ENCODE measurements at regions not wholly inside any gene's neighbourhood (a gene's known extent, or its start where the extent isn't known, plus 50 kb on each side); places are given as distances from the start of the nearest gene placed in this dataset.
"Not testable (repeated sequence)": the region's sequence is repeated elsewhere in the genome, so short reads cannot be mapped to it uniquely, and the experiment has no call there.

DNA sequence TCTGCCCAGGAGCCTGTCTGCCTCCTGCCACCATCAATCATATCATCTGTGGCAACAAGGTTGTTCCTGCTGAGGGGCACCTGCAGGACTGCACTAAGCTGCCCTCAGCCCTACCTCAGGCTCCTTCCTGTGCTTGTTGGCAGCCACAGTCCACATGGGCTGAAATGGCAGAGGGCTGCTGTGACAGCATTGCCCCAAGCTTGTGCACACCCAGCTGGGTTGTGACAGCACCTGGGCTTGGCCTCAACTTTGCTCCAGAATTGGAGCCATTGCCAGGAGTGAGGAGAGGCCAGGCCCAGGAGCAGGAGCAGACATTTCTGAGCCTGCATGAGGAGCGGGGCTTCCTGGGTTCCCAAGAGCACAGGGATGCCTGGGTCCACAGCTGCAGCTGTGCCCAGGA is 340.9 kb upstream of the CHRM2 start:
- DNase-seq: no peak

DNA sequence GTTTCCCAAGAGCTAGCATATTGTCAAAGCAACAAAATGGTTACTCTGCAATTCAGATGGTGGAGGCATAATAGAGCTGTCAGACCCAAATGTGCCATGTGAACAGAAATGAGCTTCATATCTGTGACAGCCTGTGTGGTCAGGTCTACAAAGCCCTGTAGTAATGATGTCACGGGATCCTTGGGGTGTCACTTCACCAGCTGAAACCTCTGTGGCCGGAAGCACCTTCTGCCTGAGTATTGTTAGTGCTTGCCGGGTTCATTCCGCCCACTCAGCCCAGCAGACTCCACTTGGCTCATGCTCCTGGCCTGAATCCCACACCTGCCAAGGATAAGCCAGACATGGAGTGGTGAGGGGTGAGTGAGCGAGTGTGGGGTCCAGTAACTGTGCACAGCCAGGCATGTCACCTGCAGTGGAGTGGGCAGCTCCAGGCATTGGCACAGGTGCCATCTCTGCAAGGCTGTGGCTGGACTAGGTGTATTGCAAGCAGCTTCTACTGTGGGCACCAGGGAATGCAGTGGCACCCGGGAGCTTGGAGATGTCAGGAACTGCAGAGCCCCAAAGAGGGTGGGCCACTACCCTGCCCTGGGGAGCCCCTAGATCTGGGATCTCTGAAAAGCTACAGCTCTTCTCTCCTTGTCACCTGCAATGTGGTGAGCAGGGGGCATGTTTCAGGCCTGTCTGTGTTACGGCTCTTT is 341.9 kb upstream of the CHRM2 start:
- DNase-seq: no peak

DNA sequence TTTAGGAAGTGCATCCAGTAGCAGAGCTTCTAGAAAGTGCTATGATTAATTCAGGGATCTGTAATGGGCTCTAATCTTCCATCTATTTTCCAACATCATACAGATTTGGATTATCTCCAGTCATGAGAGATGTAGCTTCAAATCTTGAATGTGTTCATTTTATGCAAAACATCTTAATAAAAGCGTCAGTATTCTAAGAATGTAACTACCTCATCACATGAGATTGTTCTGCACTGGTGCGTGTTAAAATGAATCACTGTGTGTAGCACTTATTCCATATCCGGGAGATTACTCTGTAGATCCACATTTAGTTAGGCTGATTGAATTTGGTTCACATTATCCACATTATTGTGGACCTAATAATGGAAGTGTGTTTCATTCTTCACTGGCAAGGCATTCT is 344.9 kb upstream of the CHRM2 start:
- no peak for DNase-seq

DNA sequence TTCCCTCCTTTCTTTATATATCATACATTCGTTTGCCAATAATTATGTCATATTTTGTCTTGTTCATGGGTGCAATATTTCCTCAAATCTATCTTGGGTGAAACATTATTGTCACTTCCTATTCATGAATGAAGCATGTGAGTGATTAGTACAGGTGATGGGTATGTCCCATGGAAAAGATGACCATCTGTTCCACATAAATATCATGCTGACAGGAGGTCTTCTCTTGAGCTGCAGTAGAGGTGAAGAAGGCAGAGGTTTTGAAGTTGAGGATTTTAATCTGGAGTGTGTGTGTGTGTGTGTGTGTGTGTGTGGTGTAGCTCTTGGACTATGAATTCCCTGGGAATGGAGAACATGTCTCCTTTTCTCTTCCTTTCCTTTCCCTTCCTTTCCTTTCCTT is 350.5 kb upstream of the CHRM2 start:
- no peak for DNase-seq

DNA sequence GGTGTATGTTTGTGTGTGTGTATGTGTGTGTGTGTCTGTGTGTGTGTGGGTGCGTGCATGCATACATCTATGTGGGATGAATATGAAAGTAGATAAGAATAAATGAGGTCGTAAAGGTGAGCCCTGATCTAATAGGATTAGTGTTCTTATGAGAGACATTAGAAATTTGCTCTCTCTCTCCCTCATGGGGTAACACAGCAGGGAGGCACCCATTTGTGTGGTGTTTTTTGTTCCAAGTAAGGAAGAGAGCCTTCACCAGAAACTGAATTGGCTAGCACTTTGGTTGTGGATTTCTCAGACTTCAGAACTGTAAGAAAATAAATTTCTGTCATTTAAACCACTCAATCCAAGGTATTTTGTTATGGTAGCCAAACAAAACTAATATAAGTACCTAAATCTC is 353.7 kb upstream of the CHRM2 start:
- no peak for DNase-seq

DNA sequence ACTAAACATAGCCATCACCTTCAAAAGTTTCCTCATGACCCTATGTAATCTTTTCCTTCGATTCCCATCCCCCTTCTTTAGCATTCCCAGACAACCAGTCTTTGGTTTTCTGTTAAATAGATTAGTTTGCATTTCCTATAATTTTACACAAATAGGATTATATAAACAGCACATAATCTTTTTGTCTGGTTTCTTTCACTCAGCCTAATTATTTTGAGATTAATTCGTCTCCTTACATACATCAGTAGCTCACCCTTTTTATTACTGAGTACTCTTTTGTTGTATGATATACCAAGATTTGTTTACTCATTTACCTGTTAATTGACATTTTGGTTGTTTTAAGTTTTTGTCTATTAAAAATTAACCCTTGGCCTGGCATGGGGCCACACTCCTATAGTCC is 354.7 kb upstream of the CHRM2 start:
- no peak for DNase-seq

DNA sequence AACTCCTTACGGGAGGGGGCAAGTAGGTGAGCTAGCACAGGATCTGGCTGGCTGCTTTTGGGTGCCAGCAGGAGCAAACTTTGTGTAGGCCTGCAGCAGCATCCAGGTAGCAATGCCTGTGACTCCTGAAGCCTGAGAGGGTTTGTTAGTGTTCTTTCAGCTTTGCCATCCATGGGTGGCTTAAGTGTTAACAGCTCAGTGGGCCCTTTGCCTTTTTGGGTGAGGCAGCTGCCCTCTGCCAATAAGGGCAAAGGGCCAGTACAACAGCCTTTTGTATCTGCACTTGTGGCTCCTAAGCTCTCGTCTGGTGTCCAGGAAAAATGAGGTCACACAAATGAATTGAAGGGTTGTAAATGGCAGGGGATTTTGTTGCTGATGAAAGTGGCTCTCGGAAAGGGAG is 359.0 kb upstream of the CHRM2 start:
- no peak for DNase-seq

DNA sequence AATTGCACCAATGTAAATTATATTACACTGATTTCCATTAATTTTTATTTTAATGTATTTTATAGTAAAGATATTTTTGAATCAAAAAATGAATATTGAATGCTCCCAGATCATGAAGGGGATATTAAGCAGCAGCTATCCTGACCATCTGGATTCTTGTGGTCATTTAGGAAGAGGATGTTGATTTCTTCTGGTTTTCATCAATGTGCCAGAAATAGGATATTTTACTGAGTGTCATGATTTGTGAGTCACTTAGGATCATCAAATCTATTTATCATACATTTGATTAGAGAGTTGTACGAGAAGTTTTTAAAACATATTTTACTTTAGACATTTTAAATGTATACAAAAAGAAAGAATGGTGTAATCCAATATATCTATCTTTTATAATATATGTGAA is 366.3 kb upstream of the CHRM2 start:
- DNase-seq: no peak

DNA sequence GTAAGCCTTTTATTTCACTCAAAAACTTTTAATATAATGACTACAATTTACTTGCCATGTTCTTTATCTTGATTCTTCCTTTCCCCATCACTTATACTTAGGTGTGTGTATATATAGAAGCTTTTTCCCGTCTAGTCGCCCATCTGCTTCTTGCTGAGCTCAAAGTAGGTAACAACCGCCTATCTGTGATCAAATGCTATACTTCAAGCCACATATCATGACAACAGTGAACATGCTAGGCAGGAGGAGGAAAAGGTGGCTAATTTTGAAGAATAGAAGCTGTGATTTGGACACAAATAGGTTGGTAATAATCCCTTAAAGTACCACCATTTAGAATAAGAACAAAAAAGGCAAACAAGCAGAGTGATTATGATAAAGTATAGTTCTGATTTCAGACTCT is 367.3 kb upstream of the CHRM2 start:
- DNase-seq: no peak

DNA sequence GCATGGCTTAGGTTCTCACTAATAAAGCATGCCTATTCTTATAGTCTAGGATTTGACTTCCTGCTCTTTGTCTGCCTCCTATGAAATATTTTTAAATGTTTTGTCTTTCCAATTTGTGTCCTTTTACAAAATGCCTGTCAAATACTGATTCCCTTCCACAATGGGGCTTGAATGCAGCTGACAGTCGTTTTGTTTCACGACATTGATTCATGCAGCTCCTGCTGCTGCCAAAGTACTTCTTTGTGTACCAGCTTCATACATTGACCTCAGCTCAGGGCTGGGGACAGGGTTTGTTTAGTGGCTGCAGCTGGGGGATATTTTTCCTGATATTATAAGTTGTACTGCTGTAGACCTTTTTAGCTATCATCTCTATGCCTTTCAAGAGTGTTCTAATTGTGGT is 371.9 kb upstream of the CHRM2 start:
- no peak for DNase-seq

DNA sequence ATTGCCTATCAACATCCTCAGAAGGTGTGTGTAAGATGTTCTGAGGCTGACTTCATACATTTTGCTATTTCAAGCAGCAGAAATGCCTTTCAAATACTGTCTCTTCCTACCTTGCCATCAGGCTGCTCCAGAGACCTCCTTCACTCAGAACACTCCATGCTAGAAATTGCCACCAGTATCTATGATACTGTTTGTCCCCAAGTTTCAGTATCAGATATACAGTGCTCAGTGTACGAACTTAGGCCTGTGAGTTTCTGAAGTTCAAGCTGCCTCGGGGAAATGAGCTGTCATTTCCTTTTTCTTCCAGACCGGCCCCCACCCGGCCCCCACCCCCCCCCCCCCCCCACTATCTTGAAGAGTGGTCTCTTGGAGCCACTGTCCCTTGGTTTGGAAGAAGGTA is 373.4 kb upstream of the CHRM2 start:
- no peak for DNase-seq

DNA sequence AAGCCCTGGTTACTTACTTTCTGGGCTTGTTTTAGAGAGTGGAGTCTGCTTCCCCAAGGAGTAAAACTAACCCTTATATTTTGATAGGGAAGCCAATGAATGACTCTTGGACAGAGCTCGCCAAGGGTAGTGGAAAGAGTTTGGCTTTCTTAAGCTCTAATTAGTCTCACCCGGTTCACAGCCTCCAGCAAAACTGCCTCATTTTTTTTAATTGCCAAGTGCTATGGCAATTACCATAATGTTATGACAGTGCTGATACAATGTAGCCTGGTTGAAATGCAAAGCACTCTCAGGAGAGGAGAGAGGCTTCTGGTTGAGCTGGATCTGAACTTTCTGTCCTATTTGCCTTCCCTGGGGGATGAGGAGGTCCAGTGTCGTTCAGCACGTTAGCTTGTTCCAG is 376.1 kb upstream of the CHRM2 start:
- no peak for DNase-seq

DNA sequence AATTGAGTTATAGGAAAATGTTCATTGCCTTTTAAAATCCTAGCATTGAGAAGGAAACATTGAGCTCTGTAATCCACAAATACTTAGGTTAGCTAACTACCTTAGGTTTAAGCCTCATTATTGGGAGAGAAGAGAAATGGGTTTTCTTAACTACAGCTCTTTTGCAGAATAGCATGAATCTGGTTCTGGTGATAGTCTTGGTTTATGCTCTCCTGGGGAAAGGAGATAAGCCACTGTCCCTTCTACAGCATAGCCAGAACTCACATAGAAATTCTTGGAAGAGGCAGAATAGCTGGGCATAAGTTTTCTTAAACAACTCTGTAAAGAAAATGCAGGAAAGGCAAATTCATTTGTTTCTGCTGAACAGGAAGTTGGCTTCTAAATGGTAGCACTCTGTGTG is 378.6 kb upstream of the CHRM2 start:
- DNase-seq: no peak

DNA sequence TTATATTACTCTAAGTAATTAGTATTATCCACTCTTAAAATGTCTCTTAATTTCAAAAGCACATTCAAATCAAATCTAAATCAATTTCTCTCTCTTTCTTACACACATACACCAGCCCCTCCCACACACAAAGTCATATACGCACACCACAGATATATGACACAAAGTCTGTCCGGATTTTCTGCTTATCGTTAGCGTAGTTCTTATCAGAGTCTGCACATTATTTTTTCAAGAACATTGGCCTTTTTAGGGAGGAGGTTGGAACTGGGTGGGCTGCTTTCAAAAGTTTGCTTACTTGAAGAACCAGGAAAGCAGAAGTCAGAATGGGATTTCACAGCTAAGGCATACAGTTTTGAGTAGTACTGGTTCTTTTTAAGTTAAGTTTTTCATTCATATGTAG is 387.6 kb upstream of the CHRM2 start:
- DNase-seq: no peak

DNA sequence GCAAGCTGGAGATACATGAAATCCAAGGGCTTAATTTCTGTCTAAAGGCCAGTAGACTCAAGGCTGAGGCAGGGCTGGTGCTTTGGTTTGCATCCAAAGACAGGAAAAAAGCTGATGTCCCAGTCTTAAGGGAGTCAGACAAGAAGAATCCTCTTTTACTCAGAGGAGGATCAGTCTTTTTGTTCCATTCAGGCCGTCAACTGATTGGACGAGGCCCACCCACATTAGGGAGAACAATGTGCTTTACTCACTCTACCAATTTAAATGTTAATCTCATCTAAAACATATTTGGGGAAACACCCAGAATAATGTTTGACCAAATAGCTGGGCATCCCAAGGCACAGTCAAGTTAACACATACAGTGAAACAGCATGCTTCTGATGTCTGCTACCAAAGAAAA is 388.5 kb upstream of the CHRM2 start:
- no peak for DNase-seq

DNA sequence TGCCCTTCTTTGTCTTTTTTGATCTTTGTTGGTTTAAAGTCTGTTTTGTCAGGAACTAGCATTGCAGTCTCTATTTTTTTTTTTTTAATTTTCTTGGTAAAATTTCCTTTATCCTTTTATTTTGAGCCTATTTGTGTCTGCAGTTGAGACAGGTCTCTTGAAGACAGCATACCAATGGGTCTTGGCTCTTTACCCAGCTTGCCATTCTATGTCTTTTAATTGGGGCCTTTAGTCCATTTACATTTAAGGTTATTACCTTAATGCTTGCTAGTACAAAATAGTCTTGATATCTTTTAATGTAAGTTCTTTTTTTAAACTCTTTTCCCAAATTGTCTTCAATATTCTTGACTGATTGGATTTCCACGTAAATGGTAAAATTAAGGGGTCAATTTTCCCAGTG is 398.3 kb upstream of the CHRM2 start:
- DNase-seq: no peak

DNA sequence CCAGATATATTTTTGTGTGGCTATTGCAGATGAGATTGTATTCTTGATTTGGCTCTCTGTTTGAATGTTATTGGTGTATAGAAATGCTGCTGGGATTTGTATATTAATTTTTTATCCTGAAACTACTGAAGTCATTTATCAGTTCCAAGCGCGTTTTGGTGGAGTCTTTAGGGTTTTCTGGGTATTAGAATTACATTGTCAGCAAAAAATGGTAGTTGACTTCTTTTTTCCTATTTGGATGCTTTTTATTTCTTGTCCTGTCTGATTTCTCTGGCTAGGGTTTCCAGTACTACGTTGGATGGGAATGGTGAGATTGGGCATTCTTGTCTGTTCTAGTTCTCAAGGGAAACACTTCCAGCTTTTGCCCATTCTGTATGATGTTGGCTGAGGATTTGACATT is 415.5 kb upstream of the CHRM2 start:
- no peak for DNase-seq

DNA sequence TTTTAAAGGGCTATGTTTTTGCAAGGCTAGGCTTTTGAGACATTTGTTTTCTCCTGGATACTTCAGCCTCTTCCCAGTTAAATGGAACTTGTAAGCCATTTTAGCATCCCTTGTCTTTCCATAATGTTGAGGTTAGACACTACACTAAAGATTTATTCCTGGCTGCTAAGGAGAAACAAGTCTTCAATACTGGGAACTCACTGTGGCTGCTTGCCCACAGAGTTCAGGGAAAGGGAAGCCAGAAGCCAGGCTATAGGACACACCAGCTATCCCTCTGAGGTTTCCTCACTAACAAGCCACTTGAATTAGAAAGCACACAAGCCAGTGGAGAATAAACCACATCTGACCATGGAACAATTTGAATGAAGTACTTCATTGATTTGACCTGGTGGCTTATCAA is 421.7 kb upstream of the CHRM2 start:
- no peak for DNase-seq

DNA sequence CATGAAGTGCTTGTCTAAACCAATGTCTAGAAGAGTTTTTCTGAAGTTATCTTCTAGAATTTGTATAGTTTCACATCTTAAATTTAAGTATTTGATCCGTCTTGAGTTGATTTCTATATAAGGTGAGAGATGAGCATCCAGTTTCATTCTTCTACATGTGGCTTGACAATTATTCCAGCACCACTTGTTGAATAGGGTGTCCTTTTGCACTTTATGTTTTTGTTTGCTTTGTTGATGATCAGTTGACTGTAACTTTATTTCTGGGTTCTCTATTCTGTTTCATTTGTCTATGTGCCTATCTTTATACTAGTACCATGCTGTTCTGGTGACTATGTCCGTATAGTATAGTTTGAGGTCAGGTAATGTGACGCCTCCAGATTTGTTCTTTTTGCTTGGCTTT is 426.6 kb upstream of the CHRM2 start:
- DNase-seq: no peak

DNA sequence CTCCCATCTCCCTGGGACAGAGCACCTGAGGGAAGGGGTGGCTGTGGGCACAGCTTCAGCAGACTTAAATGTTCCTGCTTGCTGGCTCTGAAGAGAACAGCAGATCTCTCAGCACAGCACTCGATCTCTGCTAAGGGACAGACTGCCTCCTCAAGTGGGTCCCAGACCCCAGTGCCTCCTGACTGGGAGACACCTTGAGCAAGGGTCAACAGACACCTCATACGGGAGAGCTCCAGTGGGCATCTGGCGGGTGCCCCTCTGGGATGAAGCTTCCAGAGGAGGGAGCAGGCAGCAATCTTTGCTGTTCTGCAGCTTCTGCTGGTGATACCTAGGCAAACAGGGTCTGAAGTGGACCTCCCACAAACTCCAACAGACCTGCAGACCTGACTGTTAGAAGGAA is 436.7 kb upstream of the CHRM2 start:
- not testable (repeated sequence) for DNase-seq

DNA sequence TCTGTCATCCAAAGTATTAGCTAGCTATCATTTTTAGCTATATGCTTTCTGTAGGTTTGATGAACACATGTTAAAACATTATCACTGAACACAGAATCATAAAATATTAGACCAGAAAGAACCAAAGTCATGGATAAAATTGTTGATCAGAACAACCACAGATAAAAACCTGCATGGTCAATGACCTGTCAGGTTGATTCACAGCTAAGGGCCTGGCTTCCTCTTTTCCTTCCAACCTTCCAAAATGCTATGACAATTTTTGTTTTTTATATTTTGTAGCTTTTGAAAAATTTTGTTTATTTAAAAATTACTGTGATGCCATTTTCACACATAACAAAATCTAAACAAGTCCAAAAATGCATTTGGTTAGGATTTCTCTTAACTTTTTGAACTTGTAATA is 444.4 kb upstream of the CHRM2 start:
- no peak for DNase-seq

DNA sequence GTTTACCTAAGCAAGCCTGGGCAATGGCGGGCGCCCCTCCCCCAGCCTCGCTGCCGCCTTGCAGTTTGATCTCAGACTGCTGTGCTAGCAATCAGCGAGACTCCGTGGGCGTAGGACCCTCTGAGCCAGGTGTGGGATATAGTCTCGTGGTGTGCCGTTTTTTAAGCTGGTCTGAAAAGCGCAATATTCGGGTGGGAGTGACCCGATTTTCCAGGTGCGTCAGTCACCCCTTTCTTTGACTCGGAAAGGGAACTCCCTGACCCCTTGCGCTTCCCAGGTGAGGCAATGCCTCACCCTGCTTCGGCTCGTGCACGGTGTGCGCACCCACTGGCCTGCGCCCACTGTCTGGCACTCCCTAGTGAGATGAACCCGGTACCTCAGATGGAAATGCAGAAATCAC is 442.6 kb upstream of the MTPN start:
- not testable (repeated sequence) for DNase-seq

DNA sequence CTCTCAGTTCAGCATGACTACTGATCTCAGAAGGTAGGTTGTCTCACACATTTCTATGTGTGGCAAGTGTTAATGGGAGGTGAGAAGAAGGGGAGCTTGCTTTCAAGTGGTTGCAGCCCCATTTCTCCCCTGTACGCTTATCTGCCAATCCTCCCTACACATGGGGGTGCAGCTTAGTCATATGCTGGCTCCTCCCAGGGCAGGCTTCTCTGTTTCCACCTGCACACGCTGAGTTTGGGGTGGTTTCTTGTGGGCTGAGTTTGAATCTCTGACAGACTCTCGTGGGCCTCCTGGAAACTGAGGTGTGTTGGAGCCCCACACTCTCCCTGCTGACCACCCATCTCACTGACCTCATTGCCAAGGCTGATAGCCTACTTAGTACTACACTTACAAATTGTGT is 435.8 kb upstream of the MTPN start:
- no peak for DNase-seq

DNA sequence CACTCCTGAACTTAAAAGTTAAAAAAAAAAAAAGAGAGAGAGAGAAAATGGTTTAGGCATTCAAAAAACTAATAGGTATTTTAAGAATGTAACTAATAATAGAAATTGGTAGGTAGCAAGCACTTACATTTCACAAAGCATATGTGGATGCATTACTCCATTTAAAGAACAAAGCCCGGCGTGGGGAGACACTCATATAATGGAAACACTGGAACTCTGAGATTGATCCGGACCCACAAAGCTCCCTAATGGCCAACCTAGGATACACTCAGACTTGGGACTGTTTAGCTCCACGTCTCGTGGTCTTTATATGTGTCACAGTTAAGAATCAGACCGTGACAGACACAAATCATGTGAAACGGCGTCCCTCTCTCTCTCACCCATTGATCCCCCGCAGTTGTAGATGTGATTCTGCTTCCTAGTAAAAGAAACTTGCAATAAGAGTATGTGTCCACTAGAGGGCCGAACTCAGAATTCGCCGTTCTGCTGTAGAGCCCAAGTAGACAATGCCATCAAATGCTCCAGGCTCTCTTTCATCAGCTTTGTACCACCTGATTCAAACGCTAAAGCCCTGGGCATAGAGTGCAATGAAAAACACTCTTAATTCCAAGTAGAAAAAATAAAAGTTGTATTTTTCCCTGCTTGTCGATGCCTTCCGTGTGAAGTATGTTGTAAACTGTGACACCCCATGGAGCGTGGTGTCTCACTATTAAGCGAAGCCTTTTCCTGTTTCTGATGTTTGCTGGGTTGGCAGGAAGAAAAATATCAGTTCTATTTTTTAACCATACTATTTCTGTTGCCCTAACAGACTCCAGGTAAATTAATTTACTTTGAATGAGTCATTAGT is 429.0 kb upstream of the MTPN start:
- peak in 1 of 5 experiments; percentile 48 for DNase-seq

DNA sequence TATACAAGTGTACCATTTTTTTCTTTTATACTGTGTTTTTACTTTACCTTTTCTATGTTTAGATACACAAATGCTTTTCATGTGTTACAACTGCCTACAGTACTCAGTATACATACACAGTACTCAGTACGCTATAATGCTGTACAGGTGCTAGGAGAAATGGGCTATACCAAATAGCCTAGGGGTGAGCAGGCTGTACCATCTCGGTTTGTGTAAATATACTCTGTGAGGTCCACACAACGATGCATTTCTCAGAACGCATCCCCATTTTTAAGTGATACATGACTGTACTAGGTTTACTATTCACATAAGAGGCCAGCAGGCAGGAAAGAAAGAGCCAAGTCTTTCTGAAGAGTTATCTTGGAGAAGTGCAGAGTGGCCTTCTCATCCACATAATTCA is 426.4 kb upstream of the MTPN start:
- DNase-seq: no peak
